ENCODE measurements at regions not wholly inside any gene's neighbourhood (a gene's known extent, or its start where the extent isn't known, plus 50 kb on each side); places are given as distances from the start of the nearest gene placed in this dataset.

GRCh38 chr18:56315363-56315762, 323.0 kb downstream of the TXNL1 start:
- no peak for DNase-seq
- TF ChIP-seq, protein P1, sequence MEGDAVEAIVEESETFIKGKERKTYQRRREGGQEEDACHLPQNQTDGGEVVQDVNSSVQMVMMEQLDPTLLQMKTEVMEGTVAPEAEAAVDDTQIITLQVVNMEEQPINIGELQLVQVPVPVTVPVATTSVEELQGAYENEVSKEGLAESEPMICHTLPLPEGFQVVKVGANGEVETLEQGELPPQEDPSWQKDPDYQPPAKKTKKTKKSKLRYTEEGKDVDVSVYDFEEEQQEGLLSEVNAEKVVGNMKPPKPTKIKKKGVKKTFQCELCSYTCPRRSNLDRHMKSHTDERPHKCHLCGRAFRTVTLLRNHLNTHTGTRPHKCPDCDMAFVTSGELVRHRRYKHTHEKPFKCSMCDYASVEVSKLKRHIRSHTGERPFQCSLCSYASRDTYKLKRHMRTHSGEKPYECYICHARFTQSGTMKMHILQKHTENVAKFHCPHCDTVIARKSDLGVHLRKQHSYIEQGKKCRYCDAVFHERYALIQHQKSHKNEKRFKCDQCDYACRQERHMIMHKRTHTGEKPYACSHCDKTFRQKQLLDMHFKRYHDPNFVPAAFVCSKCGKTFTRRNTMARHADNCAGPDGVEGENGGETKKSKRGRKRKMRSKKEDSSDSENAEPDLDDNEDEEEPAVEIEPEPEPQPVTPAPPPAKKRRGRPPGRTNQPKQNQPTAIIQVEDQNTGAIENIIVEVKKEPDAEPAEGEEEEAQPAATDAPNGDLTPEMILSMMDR (IDR thresholded peaks at IDR 0.05; ENCODE audit: low read length): no peak
- TF ChIP-seq EZH2phosphoT487 (IDR thresholded peaks at IDR 0.05; ENCODE audit: low read length): no peak
- Histone ChIP-seq H4K20me1 (ENCODE audit: insufficient read depth, low read length) (no peaks in the 10 kb centered on the region), H3K9ac (ENCODE audit: low read length) (no peak overlapping the region), H3K9me3 (replicated peaks; ENCODE audit: insufficient read depth, low read length) (no peaks in the 10 kb centered on the region), H3K36me3 (replicated peaks; ENCODE audit: insufficient read depth, low read length) (no peaks in the 10 kb centered on the region), H2AFZ (ENCODE audit: low read length) (no peak overlapping the region), H3K79me2 (ENCODE audit: low read length) (no peaks in the 10 kb centered on the region), H3K27me3 (replicated peaks; ENCODE audit: insufficient read depth, low read length) (no peaks in the 10 kb centered on the region), H3K27ac (ENCODE audit: low read length) (no peak overlapping the region), H3K4me2 (ENCODE audit: low read depth, low read length) (no peak overlapping the region), H3K4me3 (ENCODE audit: low read length) (no peak overlapping the region), H3F3A (ENCODE audit: insufficient read depth, low read length) (peaks cover 2% of the 10 kb centered on the region), H3K4me1 (ENCODE audit: low read length) (peaks cover 35% of the 10 kb centered on the region), H3K9me2 (replicated peaks; ENCODE audit: insufficient read depth, low read length) (no peaks in the 10 kb centered on the region)

GRCh38 chr18:56314396-56314795, 324.0 kb downstream of the TXNL1 start:
- Histone ChIP-seq H3K4me3 (ENCODE audit: low read length) (no peak overlapping the region), H3K36me3 (replicated peaks; ENCODE audit: insufficient read depth, low read length) (no peaks in the 10 kb centered on the region), H4K20me1 (ENCODE audit: insufficient read depth, low read length) (no peaks in the 10 kb centered on the region), H3K9me2 (replicated peaks; ENCODE audit: insufficient read depth, low read length) (no peaks in the 10 kb centered on the region), H3K4me1 (ENCODE audit: low read length) (peaks cover 25% of the 10 kb centered on the region), H3K9me3 (replicated peaks; ENCODE audit: insufficient read depth, low read length) (no peaks in the 10 kb centered on the region), H3K27ac (ENCODE audit: low read length) (no peak overlapping the region), H3F3A (ENCODE audit: insufficient read depth, low read length) (no peaks in the 10 kb centered on the region), H2AFZ (ENCODE audit: low read length) (no peak overlapping the region), H3K27me3 (replicated peaks; ENCODE audit: insufficient read depth, low read length) (no peaks in the 10 kb centered on the region), H3K4me2 (ENCODE audit: low read depth, low read length) (no peak overlapping the region), H3K9ac (ENCODE audit: low read length) (no peak overlapping the region), H3K79me2 (ENCODE audit: low read length) (no peaks in the 10 kb centered on the region)
- TF ChIP-seq, protein P1 (IDR thresholded peaks at IDR 0.05; ENCODE audit: low read length): peak; percentile 38
- no peak for TF ChIP-seq EZH2phosphoT487 (IDR thresholded peaks at IDR 0.05; ENCODE audit: low read length)
- no peak for TF ChIP-seq EZH2 (optimal IDR thresholded peaks at IDR 0.05; ENCODE audit: low read depth, low read length)
- no peak for DNase-seq

DNA sequence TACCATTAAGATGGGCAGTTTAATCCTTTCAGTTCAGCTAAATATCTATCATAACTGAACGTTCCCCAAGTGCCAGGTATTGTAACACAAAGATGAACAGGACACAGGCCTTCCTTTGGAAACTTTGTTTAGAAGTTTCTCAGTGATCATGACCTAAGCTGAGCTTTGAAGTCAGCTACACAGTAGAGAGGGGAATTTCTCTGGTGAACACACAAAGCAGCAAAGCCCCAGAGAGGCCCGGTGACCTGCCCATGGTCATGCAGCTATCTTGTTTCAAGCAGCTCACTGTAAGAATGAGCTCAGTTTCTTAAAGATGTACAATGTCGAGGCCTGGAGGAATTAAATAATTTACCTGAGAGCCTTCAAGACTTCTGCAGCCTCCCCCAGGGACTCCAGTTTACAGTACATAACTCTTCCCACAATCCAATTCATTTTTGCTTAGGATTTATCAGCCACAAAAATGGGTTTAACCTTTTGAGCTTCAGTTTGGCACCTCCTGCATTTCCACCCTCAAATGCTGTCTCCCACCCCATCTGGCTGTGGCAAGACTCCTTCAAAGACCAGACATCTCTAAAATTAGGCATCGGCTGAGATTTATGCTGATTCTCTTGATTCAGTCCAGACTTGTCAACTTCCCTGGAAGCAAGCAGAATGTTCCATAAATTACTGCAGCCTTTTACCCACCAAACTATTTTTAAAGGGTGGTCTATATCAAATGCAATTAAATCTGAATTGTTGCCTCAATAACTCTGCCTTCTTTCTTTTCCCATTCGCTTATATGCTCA, 325.6 kb downstream of the TXNL1 start:
- Histone ChIP-seq H3K9ac (ENCODE audit: low read length) (no peak overlapping the region), H3F3A (ENCODE audit: insufficient read depth, low read length) (peaks cover 4% of the 10 kb centered on the region; the same call in 1 of the 2 replicates), H3K9me2 (replicated peaks; ENCODE audit: insufficient read depth, low read length) (no peaks in the 10 kb centered on the region), H3K9me3 (replicated peaks; ENCODE audit: insufficient read depth, low read length) (no peaks in the 10 kb centered on the region), H3K4me3 (ENCODE audit: low read length) (no peak overlapping the region), H3K27me3 (replicated peaks; ENCODE audit: insufficient read depth, low read length) (no peaks in the 10 kb centered on the region), H3K79me2 (ENCODE audit: low read length) (no peaks in the 10 kb centered on the region), H3K4me1 (ENCODE audit: low read length) (peaks cover 14% of the 10 kb centered on the region), H3K36me3 (replicated peaks; ENCODE audit: insufficient read depth, low read length) (no peaks in the 10 kb centered on the region), H2AFZ (ENCODE audit: low read length) (no peak overlapping the region), H3K4me2 (ENCODE audit: low read depth, low read length) (no peak overlapping the region), H3K27ac (ENCODE audit: low read length) (no peak overlapping the region), H4K20me1 (ENCODE audit: insufficient read depth, low read length) (no peaks in the 10 kb centered on the region)
- TF ChIP-seq EZH2phosphoT487 (IDR thresholded peaks at IDR 0.05; ENCODE audit: low read length): no peak
- TF ChIP-seq EZH2 (optimal IDR thresholded peaks at IDR 0.05; ENCODE audit: low read depth, low read length): no peak
- TF ChIP-seq, protein P1 (IDR thresholded peaks at IDR 0.05; ENCODE audit: low read length): no peak
- DNase-seq: no peak

All from MM.1S (cell line).